ENCODE measurements at regions not wholly inside any gene's neighbourhood (a gene's known extent, or its start where the extent isn't known, plus 50 kb on each side); places are given as distances from the start of the nearest gene placed in this dataset.

- no peak for DNase-seq (ENCODE audit: low spot score)
- H3K27ac ChIP-seq, result no peak overlapping the region
- H3K4me3 ChIP-seq, result no peak overlapping the region
- TF ChIP-seq CTCF (IDR thresholded peaks at IDR 0.05), result no peak
These were observed 124.5 kb upstream of the SH3BP4 start for GRCh38 chr2:234827096-234827860.

DNA sequence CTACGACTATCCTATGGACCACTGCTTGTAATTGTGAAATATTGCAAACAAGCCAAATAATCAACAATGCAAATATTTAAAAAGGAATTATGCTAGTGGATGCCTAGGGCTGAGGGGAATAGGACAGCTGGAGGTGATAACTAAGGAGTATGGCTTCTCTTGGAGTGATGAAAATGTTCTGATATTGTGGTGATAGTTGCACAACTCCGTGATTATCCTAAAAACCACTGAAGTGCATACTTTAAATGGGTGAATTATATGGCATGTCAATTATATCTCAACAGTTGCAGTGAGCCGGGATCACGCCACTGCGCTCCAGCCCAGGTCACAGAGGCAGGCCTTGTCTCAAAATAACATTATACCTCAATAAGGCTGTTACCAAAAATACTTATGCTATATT is 125.1 kb upstream of the SH3BP4 start:
- Histone ChIP-seq H3K4me3 (no peak overlapping the region), H3K27ac (no peak overlapping the region)
- DNase-seq (ENCODE audit: low spot score), result no peak
- no peak for TF ChIP-seq CTCF (IDR thresholded peaks at IDR 0.05)

DNA sequence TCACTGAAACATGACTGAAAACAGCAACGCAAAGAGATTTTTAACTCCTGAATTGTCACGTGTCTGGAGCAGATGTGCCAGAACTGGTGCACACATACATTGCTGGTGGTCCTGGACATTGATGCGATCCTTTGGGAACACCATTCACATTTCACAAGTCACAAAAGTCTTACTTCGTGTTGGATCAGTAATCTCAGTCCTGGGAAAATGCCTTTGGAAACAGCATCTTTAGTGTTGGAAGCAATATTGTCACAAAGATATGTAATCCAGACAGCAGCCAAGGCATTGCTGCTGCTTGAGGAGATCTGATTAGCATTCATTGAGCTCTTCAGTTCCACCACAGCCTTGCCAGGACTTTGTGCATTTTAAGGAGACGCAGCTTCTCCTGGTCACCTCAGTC is 126.2 kb upstream of the SH3BP4 start:
- no peak for TF ChIP-seq CTCF (IDR thresholded peaks at IDR 0.05)
- H3K27ac ChIP-seq, result no peak overlapping the region
- no peak for DNase-seq (ENCODE audit: low spot score)
- H3K4me3 ChIP-seq, result no peak overlapping the region

DNA sequence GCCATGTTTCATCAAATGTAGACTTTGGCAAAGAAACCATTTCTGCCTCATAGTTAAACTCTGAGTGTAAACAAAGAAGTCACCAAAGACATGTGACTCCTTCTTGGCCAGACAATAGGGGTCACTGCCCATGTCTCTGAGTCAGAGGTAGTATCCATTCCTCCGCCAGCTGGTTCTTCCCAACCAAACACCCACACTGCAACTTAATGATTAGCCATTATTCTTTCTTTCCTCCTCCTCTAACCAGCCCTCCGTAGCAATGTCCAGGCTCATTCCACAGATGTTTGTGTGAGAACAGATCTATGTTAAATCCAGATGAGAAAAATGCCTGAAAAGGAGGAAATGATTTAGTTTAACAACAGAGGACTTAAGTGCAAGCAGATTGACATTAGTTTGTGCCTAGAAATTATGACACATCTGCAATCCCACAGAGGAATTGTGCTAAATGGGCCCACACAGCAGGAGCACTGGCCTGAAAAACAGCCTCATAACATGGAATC is 127.9 kb upstream of the SH3BP4 start:
- Histone ChIP-seq H3K27ac (peak overlapping the region; percentile 62 to 66), H3K4me3 (no peak overlapping the region)
- TF ChIP-seq CTCF (IDR thresholded peaks at IDR 0.05), result no peak
- DNase-seq (ENCODE audit: low spot score), result no peak

DNA sequence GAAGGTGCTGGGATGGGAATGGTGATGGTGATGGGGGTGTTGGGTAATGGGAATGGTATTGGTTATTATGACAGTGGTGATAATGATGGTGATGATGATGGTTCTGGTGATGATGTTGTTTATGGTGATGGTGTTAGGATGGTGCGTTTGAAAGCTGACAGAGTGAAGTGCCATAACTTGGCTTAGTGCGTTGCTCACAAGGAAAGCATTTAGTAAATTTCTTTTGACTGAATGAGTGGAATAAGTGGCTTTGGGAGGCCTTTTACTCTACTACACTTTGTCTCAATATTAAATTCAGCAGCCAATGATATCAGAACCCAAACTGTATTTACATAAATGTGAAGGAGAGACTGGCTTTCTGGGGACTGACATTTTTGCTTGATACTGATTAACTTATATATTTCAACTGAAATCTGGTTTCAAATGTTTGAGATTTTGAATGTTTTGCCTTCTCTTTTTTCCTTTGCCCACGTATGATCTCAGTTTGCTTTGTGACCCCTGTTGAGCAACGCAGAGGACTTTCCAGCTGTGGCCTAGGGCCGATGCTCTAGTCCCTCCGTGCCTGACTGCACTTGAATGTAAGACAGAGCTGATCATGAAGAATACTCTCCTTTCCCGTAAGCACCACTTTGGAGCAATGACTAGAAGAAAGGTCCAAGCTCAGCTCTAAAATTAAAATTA is 128.5 kb upstream of the SH3BP4 start:
- Histone ChIP-seq H3K4me3 (no peak overlapping the region), H3K27ac (peak overlapping the region; percentile 62 to 66)
- no peak for TF ChIP-seq CTCF (IDR thresholded peaks at IDR 0.05)
- no peak for DNase-seq (ENCODE audit: low spot score)

DNA sequence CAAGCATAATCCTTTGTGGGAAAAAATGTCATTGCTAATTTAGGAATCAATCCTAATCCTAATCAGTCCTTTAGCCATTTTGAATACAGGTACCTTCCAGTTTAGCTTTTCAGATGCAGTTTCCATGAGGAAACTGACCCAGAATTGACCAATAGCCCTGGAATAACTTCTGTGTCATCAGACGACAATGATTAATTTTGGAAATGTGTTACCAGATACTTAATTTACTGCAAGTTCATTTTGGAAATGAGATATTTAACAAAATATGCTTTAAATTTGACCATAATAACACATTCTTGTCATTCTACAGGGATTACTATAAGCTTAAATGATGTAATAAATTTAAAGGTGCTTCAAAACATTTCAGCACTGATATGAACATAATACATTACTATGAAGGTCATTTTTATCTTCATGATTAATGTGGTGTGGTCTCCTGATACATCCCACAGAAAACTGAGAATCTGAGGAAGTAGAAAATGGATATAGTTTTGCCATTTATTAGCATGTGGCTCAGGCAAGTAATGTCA is 129.8 kb upstream of the SH3BP4 start:
- TF ChIP-seq CTCF (IDR thresholded peaks at IDR 0.05), result no peak
- no peak for DNase-seq (ENCODE audit: low spot score)
- Histone ChIP-seq H3K4me3 (no peak overlapping the region), H3K27ac (no peak overlapping the region)

All from coronary artery (tissue), 2 donors.